Heart left ventricle (tissue), 16 donors: ENCODE measurements at regions not wholly inside any gene's neighbourhood (a gene's known extent, or its start where the extent isn't known, plus 50 kb on each side); places are given as distances from the start of the nearest gene placed in this dataset.
"Not testable (repeated sequence)": the region's sequence is repeated elsewhere in the genome, so short reads cannot be mapped to it uniquely, and the experiment has no call there.

Experiments
- ATAC-seq, 4 donors: fragments of 200-7000 bp; cut with Tn5 transposase; one replicate each; pipeline ENCODE4 v1.9.1; 2020 to 2022; ENCODE audit warnings: moderate library complexity in 4 of 4, mild to moderate bottlenecking in 3 of 4, moderate number of reproducible peaks in 1 of 4
- DNase-seq, 5 donors: peaks; one replicate each; pipeline ENCODE4 v3.0.0-alpha.2; 2020
- H3K27ac ChIP-seq, 12 donors: fragments of 200-600 bp; sonication (generic) in 4 of 12; one replicate each; pipeline versions ENCODE4 v1.5.0 to v1.8.0; 2016 to 2022; ENCODE audit warnings: mild to moderate bottlenecking in 2 of 12
- H3K27me3 ChIP-seq, 9 donors: fragments of 200-600 bp; sonication (generic) in 2 of 9; one replicate each; pipeline versions ENCODE4 v1.5.1 to v1.8.0; 2016 to 2022; ENCODE audit warnings: mild to moderate bottlenecking in 3 of 9
- H3K36me3 ChIP-seq, 9 donors: fragments of 200-600 bp; sonication (generic) in 2 of 9; one replicate each; pipeline versions ENCODE4 v1.5.0 to v1.8.0; 2018 to 2022; ENCODE audit warnings: mild to moderate bottlenecking in 2 of 9
- H3K4me1 ChIP-seq, 12 donors: fragments of 200-600 bp; sonication (generic) in 4 of 12; one replicate each; pipeline versions ENCODE4 v1.5.0 to v1.8.0; 2016 to 2022; ENCODE audit warnings: mild to moderate bottlenecking in 3 of 12
- H3K4me3 ChIP-seq, 12 donors: fragments of 200-600 bp; sonication (generic) in 4 of 12; one replicate each; pipeline versions ENCODE4 v1.5.0 to v1.8.0; 2017 to 2022; ENCODE audit warnings: mild to moderate bottlenecking in 9 of 12, moderate library complexity in 4 of 12
- H3K9me3 ChIP-seq, 12 donors: fragments of 200-600 bp; sonication (generic) in 4 of 12; one replicate each; pipeline versions ENCODE4 v1.5.0 to v1.8.0; 2016 to 2022; ENCODE audit warnings: mild to moderate bottlenecking in 1 of 12
- CTCF ChIP-seq, 12 donors: fragments of 200-600 bp; sonication (generic) in 4 of 12; IDR thresholded peaks; one replicate each; pipeline versions ENCODE4 v1.5.0 to v1.8.0; 2018 to 2022; ENCODE audit warnings: antibody characterized with exemption in 12 of 12, mild to moderate bottlenecking in 5 of 12
- POLR2A ChIP-seq, 2 donors: fragments of 450-650 bp; IDR thresholded peaks; one replicate each; pipeline ENCODE4 v1.6.1; 2017; ENCODE audit warnings: antibody characterized with exemption in 2 of 2, mild to moderate bottlenecking in 2 of 2, moderate library complexity in 2 of 2
- WGBS, 4 donors: extraction: QIAGEN DNeasy Blood & Tissue Kit in 2 of 4; methylation state at CpG; one replicate each; pipeline versions ENCODE4 v1.1.5 to v1.1.7; 2013 to 2018; 5-methylcytosine and 5-hydroxymethylcytosine counted together
- intact Hi-C, 10 donors: fragments of 100-400 bp; cut with DNase I; formaldehyde crosslinking; loops; one replicate each; pipeline versions ENCODE4 v1.11.1 to v1.14.2; 2022
- donor health status: ischemic (EF 13 %, LVEDD 7.1; RV severe dilation, severe dysfunction).
- donor health status: healthy with polysubstance abuse.
- donor health status: DM: no; HTN: yes; CAD: no.
- donor health status: DM: no; HTN: no; CAD: no.
- donor health status: ischemic (EF 25% LVEDD 6.9; RV normal size, moderate dysfunction).
- donor health status: ischemic (EF 25% LVEDD 5.7; RV mildly dilated, moderate dysfunction).
- donor health status: healthy.
- donor health status: DM: yes; HTN: yes; CAD: no.
- donor health status: ischemic (EF 35%, LVEDD 5.7; RV mildly dilated, moderate dysfunction).
- donor health status: nonischemic (EF 11% LVEDD 7.7; RV severe dilation, severe dysfunction).
- donor health status: DM: yes; HTN: yes; CAD: no.
- donor health status: PGD.
- donor health status: ischemic (EF 29% LVEDD 5.4; RV normal size, mild dysfunction).
- donor health status: nonischemic (EF 23%, LVEDD 6.1; RV moderate dilation, normal function).

DNA sequence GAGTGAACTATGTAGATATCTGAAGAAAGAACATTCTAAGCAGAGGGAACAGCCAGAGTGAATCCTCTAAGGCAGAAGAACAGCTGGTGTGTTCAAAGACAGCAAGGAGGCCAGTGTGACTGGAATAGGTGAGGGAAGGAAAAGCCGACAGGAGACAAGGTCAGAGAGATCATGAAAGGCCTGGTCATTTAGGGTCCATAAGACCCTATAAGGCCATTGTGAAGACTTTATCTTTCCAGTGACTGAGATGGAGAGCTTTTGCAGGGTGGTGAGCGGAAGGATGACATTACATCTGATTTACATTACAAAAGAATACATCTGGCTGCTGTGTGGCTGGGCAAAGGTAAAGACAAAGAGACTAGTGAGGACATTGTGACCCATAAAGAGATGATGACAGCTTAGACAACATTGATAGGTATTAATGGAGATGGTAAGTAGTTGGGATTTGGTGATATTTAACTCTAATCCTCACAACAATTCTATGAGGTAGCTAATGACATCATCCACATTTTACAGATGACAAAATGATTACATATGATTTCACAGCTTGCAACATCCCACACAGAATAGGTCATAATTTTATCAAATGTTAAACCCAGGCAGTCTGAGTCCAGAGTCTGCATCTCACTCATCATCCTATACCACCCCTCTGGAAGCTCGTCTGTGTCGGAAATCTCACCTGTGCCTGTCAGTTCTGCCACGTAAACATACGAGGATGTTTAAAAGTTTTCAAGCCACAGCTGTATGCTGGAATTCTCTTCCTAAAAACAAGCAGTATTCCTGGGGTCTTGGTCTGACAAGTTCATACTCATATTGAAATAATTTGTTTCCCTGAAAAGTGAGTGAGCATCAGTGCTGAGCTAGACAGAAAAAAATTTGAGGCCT, 70.2 kb upstream of the PIK3R4 start:
- TF ChIP-seq POLR2A (IDR thresholded peaks at IDR 0.05), result no peak
- no peak for TF ChIP-seq CTCF (IDR thresholded peaks at IDR 0.05)
- H3K9me3 ChIP-seq, result no peaks in the 10 kb centered on the region
- H3K4me3 ChIP-seq, result no peak overlapping the region
- 84 to 87% (median 86%) methylated on average over 6 of the region's 6 CpGs for WGBS, 4 donors
- DNase-seq (no peak), ATAC-seq (no peak)
- no peaks in the 10 kb centered on the region for H3K4me1 ChIP-seq
- no peaks in the 10 kb centered on the region for H3K36me3 ChIP-seq
- no peaks in the 10 kb centered on the region for H3K27me3 ChIP-seq
- H3K27ac ChIP-seq, result no peak overlapping the region
- intact Hi-C loops, result no loop called here

DNA sequence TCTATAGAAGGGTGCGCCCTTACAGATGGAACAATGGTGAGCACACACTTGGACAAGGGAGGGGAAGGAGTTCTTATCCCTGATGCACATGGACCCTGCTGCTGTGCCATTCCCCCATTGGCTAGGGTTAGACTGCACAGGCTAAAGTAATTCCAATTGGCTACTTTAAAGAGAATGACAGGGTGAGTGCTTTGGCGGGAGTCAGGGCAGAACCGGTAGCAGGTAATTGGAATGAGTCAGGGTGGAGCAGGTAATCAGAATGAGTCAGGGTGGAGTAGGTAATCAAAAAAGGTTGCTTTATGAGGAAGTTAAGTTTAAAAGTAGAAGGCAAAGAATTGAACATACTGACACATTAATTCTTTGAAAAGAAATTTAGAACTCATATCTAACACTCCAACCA, 71.4 kb upstream of the PIK3R4 start:
- intact Hi-C loops, H3K9me3 ChIP-seq, H3K36me3 ChIP-seq, H3K4me3 ChIP-seq, H3K4me1 ChIP-seq, DNase-seq, H3K27me3 ChIP-seq, ATAC-seq, H3K27ac ChIP-seq: not testable (repeated sequence)
- 90 to 94% (median 93%) methylated on average over 3 of the region's 3 CpGs for WGBS, 4 donors

- intact Hi-C loops, result no loop called here
Measured at GRCh38 chr3:130820976-130821375, 72.9 kb upstream of the ATP2C1 start.

GRCh38 chr3:130821806-130822205, 72.1 kb upstream of the ATP2C1 start:
- Histone ChIP-seq H3K27me3 (no peaks in the 10 kb centered on the region), H3K27ac (no peak overlapping the region), H3K4me1 (peaks cover 0 to 7% (median 0%) of the 10 kb centered on the region in 12 donors), H3K36me3 (no peaks in the 10 kb centered on the region), H3K4me3 (no peak overlapping the region), H3K9me3 (no peaks in the 10 kb centered on the region)
- DNase-seq, result no peak
- ATAC-seq, result no peak
- TF ChIP-seq POLR2A (IDR thresholded peaks at IDR 0.05), result no peak
- TF ChIP-seq CTCF (IDR thresholded peaks at IDR 0.05), result no peak
- intact Hi-C loops, result no loop called here
- 73 to 81% (median 75%) methylated on average over 1 of the region's 1 CpG for WGBS, 4 donors

More at GRCh38 chr3:130820976-130821375, 72.9 kb upstream of the ATP2C1 start:
- TF ChIP-seq POLR2A (IDR thresholded peaks at IDR 0.05), result no peak
- no peak for TF ChIP-seq CTCF (IDR thresholded peaks at IDR 0.05)
- ATAC-seq (peak in 3 of 4 donors; percentile 37 to 96 (median 94)), DNase-seq (no peak)
- WGBS, 4 donors, result 68 to 81% (median 73%) methylated on average over 2 of the region's 2 CpGs
- H3K27me3 ChIP-seq, result no peaks in the 10 kb centered on the region
- H3K9me3 ChIP-seq, result no peaks in the 10 kb centered on the region
- no peak overlapping the region for H3K4me3 ChIP-seq
- no peak overlapping the region for H3K27ac ChIP-seq
- H3K4me1 ChIP-seq, result peaks cover 0 to 7% (median 0%) of the 10 kb centered on the region in 12 donors
- no peaks in the 10 kb centered on the region for H3K36me3 ChIP-seq
